ENCODE measurements at regions not wholly inside any gene's neighbourhood (a gene's known extent, or its start where the extent isn't known, plus 50 kb on each side); places are given as distances from the start of the nearest gene placed in this dataset.
"Not testable (repeated sequence)": the region's sequence is repeated elsewhere in the genome, so short reads cannot be mapped to it uniquely, and the experiment has no call there.

DNA sequence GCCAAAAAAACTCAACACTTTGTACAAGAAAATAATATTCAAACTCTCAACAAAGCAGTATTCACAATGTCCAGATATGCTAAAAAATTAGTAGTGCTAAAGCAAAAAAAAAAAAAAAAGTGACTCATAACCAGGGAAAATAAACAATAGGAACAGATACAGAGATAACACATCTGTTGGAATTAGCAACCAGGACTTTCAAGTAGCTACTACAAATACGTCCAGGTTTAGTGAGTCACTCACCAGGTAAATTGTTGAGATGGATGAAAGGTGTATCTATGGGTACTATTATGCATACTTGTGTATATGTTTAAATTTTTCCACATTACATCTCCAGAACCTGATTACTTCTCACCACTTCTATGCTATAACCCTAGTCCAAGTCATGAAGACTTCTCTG, 144.8 kb upstream of the SLC35F3 start:
- Histone ChIP-seq H3K79me2 (ENCODE audit: low read length) (no peaks in the 10 kb centered on the region), H4K20me1 (ENCODE audit: insufficient read depth, low read length) (no peaks in the 10 kb centered on the region), H3K27me3 (replicated peaks; ENCODE audit: insufficient read depth, low read length) (no peaks in the 10 kb centered on the region), H3K36me3 (replicated peaks; ENCODE audit: insufficient read depth, low read length) (no peaks in the 10 kb centered on the region), H3K4me3 (ENCODE audit: low read length) (no peak overlapping the region), H3K27ac (ENCODE audit: low read length) (no peak overlapping the region), H3K4me2 (ENCODE audit: low read depth, low read length) (no peak overlapping the region), H2AFZ (ENCODE audit: low read length) (no peak overlapping the region), H3K4me1 (ENCODE audit: low read length) (no peaks in the 10 kb centered on the region), H3K9ac (ENCODE audit: low read length) (no peak overlapping the region), H3K9me2 (replicated peaks; ENCODE audit: insufficient read depth, low read length) (no peaks in the 10 kb centered on the region), H3K9me3 (replicated peaks; ENCODE audit: insufficient read depth, low read length) (no peaks in the 10 kb centered on the region), H3F3A (ENCODE audit: insufficient read depth, low read length) (no peaks in the 10 kb centered on the region)
- DNase-seq, result no peak
- TF ChIP-seq EZH2phosphoT487 (IDR thresholded peaks at IDR 0.05; ENCODE audit: low read length) (no peak), CTCF (IDR thresholded peaks at IDR 0.05; ENCODE audit: low read length) (no peak), EZH2 (optimal IDR thresholded peaks at IDR 0.05; ENCODE audit: low read depth, low read length) (no peak)

DNA sequence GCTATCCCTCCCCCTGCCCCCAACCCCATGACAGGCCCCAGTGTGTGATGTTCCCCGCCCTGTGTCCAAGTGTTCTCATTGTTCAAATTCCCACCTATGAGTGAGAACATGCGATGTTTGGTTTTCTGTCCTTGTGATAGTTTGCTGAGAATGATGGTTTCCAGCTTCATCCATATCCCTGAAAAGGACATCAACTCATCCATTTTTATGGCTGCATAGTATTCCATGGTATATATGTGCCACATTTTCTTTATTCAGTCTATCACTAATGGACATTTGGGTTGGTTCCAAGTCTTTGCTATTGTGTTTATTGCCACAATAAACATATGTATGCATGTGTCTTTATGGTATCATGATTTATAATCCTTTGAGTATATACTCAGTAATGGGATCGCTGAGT, 140.2 kb upstream of the SLC35F3 start:
- not testable (repeated sequence) for H4K20me1 ChIP-seq (ENCODE audit: insufficient read depth, low read length); H3K4me1 ChIP-seq (ENCODE audit: low read length); H3K9me3 ChIP-seq (replicated peaks; ENCODE audit: insufficient read depth, low read length); H3K27me3 ChIP-seq (replicated peaks; ENCODE audit: insufficient read depth, low read length); H3K79me2 ChIP-seq (ENCODE audit: low read length); H3K9me2 ChIP-seq (replicated peaks; ENCODE audit: insufficient read depth, low read length); H3K36me3 ChIP-seq (replicated peaks; ENCODE audit: insufficient read depth, low read length); H3K27ac ChIP-seq (ENCODE audit: low read length); H2AFZ ChIP-seq (ENCODE audit: low read length); H3F3A ChIP-seq (ENCODE audit: insufficient read depth, low read length); H3K4me2 ChIP-seq (ENCODE audit: low read depth, low read length); DNase-seq; H3K9ac ChIP-seq (ENCODE audit: low read length); H3K4me3 ChIP-seq (ENCODE audit: low read length)

DNA sequence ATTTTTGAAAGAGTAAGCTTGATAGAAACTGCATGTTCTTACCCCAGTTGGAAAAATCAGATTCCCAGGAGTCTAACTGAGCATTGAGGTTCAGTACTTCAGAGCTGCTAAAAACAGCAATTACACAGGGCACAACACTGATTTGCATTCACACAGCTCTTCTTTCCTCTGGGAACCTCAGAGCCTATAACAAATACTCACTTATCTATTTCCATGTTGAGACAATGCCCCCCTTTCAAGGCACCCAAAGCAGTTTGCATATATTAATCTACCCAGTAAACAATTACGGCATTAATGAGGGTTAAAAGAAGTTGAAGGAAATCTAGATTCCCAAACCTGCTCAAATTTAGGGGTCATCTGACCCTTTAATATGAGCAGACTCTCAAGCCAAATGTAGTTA, 126.9 kb upstream of the SLC35F3 start:
- DNase-seq, result no peak
- no peak overlapping the region for H3K4me3 ChIP-seq (ENCODE audit: low read length)

GRCh38 chr1:233780049-233780448, 124.4 kb upstream of the SLC35F3 start:
- H3K4me2 ChIP-seq (ENCODE audit: low read depth, low read length), result no peak overlapping the region
- H3K4me3 ChIP-seq (ENCODE audit: low read length), result no peak overlapping the region
- H3K36me3 ChIP-seq (replicated peaks; ENCODE audit: insufficient read depth, low read length), result no peaks in the 10 kb centered on the region
- H3K9me3 ChIP-seq (replicated peaks; ENCODE audit: insufficient read depth, low read length), result no peaks in the 10 kb centered on the region
- H3F3A ChIP-seq (ENCODE audit: insufficient read depth, low read length), result no peaks in the 10 kb centered on the region
- DNase-seq, result no peak
- no peak overlapping the region for H3K27ac ChIP-seq (ENCODE audit: low read length)
- no peaks in the 10 kb centered on the region for H3K4me1 ChIP-seq (ENCODE audit: low read length)
- H4K20me1 ChIP-seq (ENCODE audit: insufficient read depth, low read length), result no peaks in the 10 kb centered on the region
- no peak overlapping the region for H3K9ac ChIP-seq (ENCODE audit: low read length)
- H3K27me3 ChIP-seq (replicated peaks; ENCODE audit: insufficient read depth, low read length), result no peaks in the 10 kb centered on the region
- H2AFZ ChIP-seq (ENCODE audit: low read length), result no peak overlapping the region
- no peaks in the 10 kb centered on the region for H3K9me2 ChIP-seq (replicated peaks; ENCODE audit: insufficient read depth, low read length)
- TF ChIP-seq EZH2phosphoT487 (IDR thresholded peaks at IDR 0.05; ENCODE audit: low read length), result no peak
- TF ChIP-seq EZH2 (optimal IDR thresholded peaks at IDR 0.05; ENCODE audit: low read depth, low read length), result no peak
- TF ChIP-seq CTCF (IDR thresholded peaks at IDR 0.05; ENCODE audit: low read length), result no peak
- H3K79me2 ChIP-seq (ENCODE audit: low read length), result no peaks in the 10 kb centered on the region

More for the DNA sequence above, 126.9 kb upstream of the SLC35F3 start:
- H3K4me2 ChIP-seq (ENCODE audit: low read depth, low read length), result no peak overlapping the region
- no peak overlapping the region for H2AFZ ChIP-seq (ENCODE audit: low read length)
- H3K27me3 ChIP-seq (replicated peaks; ENCODE audit: insufficient read depth, low read length), result no peaks in the 10 kb centered on the region
- H3K9ac ChIP-seq (ENCODE audit: low read length), result no peak overlapping the region
- no peaks in the 10 kb centered on the region for H4K20me1 ChIP-seq (ENCODE audit: insufficient read depth, low read length)
- H3K9me3 ChIP-seq (replicated peaks; ENCODE audit: insufficient read depth, low read length), result no peaks in the 10 kb centered on the region
- H3K79me2 ChIP-seq (ENCODE audit: low read length), result no peaks in the 10 kb centered on the region
- no peak for TF ChIP-seq EZH2phosphoT487 (IDR thresholded peaks at IDR 0.05; ENCODE audit: low read length)
- TF ChIP-seq EZH2 (optimal IDR thresholded peaks at IDR 0.05; ENCODE audit: low read depth, low read length), result no peak
- TF ChIP-seq CTCF (IDR thresholded peaks at IDR 0.05; ENCODE audit: low read length), result no peak
- H3K9me2 ChIP-seq (replicated peaks; ENCODE audit: insufficient read depth, low read length), result no peaks in the 10 kb centered on the region
- H3F3A ChIP-seq (ENCODE audit: insufficient read depth, low read length), result no peaks in the 10 kb centered on the region
- H3K27ac ChIP-seq (ENCODE audit: low read length), result no peak overlapping the region
- no peaks in the 10 kb centered on the region for H3K4me1 ChIP-seq (ENCODE audit: low read length)
- H3K36me3 ChIP-seq (replicated peaks; ENCODE audit: insufficient read depth, low read length), result no peaks in the 10 kb centered on the region
